A673 (cell line): ENCODE measurements at regions not wholly inside any gene's neighbourhood (a gene's known extent, or its start where the extent isn't known, plus 50 kb on each side); places are given as distances from the start of the nearest gene placed in this dataset.

ENCODE experiments used
- EZH2 ChIP-seq: fragments of 200-600 bp; sonication (generic); IDR thresholded peaks from 2 replicates; pipeline ENCODE4 v1.6.1; 2017; ENCODE audit warnings: borderline replicate concordance, low read depth, mild to moderate bottlenecking, mixed read lengths, antibody characterized with exemption, low read length; ENCODE audit not compliant: poor library complexity, severe bottlenecking
- TF ChIP-seq, protein P1 (sequence below): fragments of 300-800, 200-600 bp; sonication (generic); conservative IDR thresholded peaks from 2 replicates; pipeline ENCODE4 v1.5.1; 2017; ENCODE audit warnings: low read depth, mild to moderate bottlenecking, antibody characterized with exemption, low read length, moderate library complexity, mixed read lengths

DNA sequence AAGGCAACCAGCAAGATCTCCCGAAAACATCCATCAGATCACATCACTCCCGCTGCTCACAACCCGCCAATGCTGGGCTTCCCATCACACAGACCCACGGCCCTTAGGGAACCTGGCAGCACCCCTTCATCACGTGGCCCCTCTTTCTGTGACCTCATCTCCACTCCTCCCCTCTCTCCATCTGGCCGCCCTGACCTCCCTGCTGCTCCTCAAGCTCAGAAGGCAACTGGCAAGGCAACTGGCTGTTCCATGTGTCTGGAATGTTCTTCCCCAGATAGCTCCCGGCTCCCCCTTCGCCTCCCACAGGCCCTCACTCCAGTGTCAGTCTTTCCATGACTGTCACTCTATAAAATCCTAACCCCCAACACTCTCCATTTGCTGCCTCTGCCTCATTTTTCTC is 113.0 kb upstream of the ERG start:
- TF ChIP-seq, protein P1, sequence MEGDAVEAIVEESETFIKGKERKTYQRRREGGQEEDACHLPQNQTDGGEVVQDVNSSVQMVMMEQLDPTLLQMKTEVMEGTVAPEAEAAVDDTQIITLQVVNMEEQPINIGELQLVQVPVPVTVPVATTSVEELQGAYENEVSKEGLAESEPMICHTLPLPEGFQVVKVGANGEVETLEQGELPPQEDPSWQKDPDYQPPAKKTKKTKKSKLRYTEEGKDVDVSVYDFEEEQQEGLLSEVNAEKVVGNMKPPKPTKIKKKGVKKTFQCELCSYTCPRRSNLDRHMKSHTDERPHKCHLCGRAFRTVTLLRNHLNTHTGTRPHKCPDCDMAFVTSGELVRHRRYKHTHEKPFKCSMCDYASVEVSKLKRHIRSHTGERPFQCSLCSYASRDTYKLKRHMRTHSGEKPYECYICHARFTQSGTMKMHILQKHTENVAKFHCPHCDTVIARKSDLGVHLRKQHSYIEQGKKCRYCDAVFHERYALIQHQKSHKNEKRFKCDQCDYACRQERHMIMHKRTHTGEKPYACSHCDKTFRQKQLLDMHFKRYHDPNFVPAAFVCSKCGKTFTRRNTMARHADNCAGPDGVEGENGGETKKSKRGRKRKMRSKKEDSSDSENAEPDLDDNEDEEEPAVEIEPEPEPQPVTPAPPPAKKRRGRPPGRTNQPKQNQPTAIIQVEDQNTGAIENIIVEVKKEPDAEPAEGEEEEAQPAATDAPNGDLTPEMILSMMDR: no peak
- no peak for TF ChIP-seq EZH2
